K562 (cell line): ENCODE measurements at regions not wholly inside any gene's neighbourhood (a gene's known extent, or its start where the extent isn't known, plus 50 kb on each side); places are given as distances from the start of the nearest gene placed in this dataset.
A peak's percentile ranks its signal among the peaks of the same experiment; 100 is the strongest.

ENCODE experiments used
- BCL6 ChIP-seq: fragments of 250-450 bp; sonication (Bioruptor Pico); IDR thresholded peaks from 2 replicates; pipeline ENCODE4 v1.4.0; 2020
- BRD4 ChIP-seq: fragments of 200-600 bp; sonication (generic); IDR thresholded peaks from 2 replicates; pipeline ENCODE4 v1.6.1; 2017; ENCODE audit warnings: inconsistent platforms
- HEY1 ChIP-seq: fragments of 250-450 bp; sonication (Bioruptor Pico); IDR thresholded peaks from 2 replicates; pipeline ENCODE4 v1.5.0; 2020; ENCODE audit warnings: mild to moderate bottlenecking, moderate library complexity, borderline replicate concordance
- HLTF ChIP-seq: fragments of 450-650 bp; IDR thresholded peaks from 2 replicates; pipeline ENCODE4 v1.6.1; 2016
- HMBOX1 ChIP-seq: sonication (generic); IDR thresholded peaks from 2 replicates; pipeline ENCODE4 v1.6.1; 2016
- KDM4B ChIP-seq, 2 experiments: fragments of 450-650 bp in 1 of 2; sonication (generic) in 1 of 2; IDR thresholded peaks; 2 replicates each; pipeline ENCODE4 v1.6.1; 2016 to 2017; ENCODE audit warnings: borderline replicate concordance in 2 of 2, antibody characterized with exemption in 1 of 2, low read depth in 1 of 2, mild to moderate bottlenecking in 1 of 2
- KLF16 ChIP-seq: IDR thresholded peaks from 2 replicates; pipeline ENCODE4 v1.6.1; 2016; ENCODE audit warnings: antibody characterized with exemption
- MAFK ChIP-seq: IDR thresholded peaks from 2 replicates; pipeline ENCODE4 v1.6.1; 2011; ENCODE audit warnings: low read length, improper control_type of control experiment
- MTF1 ChIP-seq: fragments of 250-450 bp; sonication (Bioruptor Pico); IDR thresholded peaks from 2 replicates; pipeline ENCODE4 v1.9.0; 2021; ENCODE audit warnings: moderate library complexity, mild to moderate bottlenecking, inconsistent platforms, borderline replicate concordance
- MXD1 ChIP-seq: fragments of 250-450 bp; sonication (Bioruptor Pico); IDR thresholded peaks from 2 replicates; pipeline ENCODE4 v1.8.0; 2021; ENCODE audit warnings: borderline replicate concordance, mild to moderate bottlenecking, moderate library complexity; ENCODE audit not compliant: poor library complexity, severe bottlenecking
- MXI1 ChIP-seq: IDR thresholded peaks from 2 replicates; pipeline ENCODE4 v1.6.1; 2011; ENCODE audit warnings: low read depth, mild to moderate bottlenecking, improper control_type of control experiment, low read length
- NFE2 ChIP-seq: IDR thresholded peaks from 2 replicates; pipeline ENCODE4 v1.6.1; 2014; ENCODE audit warnings: antibody characterized with exemption, low read depth
- POLR2H ChIP-seq: IDR thresholded peaks from 2 replicates; pipeline ENCODE4 v1.6.1; 2016; ENCODE audit warnings: missing genetic modification characterization, low read depth, mild to moderate bottlenecking, control low read depth, missing compliant biosample characterization, moderate library complexity
- POLR3A ChIP-seq: IDR thresholded peaks from 2 replicates; pipeline ENCODE4 v1.6.1; 2011; ENCODE audit warnings: borderline replicate concordance, mild to moderate bottlenecking, moderate library complexity; ENCODE audit not compliant: insufficient read length, insufficient read depth; ENCODE audit errors: extremely low read depth
- SOX6 ChIP-seq: fragments of 450-650 bp; IDR thresholded peaks from 2 replicates; pipeline ENCODE4 v1.6.1; 2014; ENCODE audit warnings: mild to moderate bottlenecking
- SP2 ChIP-seq: IDR thresholded peaks from 2 replicates; pipeline ENCODE4 v1.6.1; 2011; ENCODE audit warnings: mild to moderate bottlenecking, low read depth, low read length, moderate library complexity; ENCODE audit not compliant: poor library complexity, severe bottlenecking; ENCODE audit errors: extremely low read depth
- XRCC3 ChIP-seq: fragments of 450-650 bp; IDR thresholded peaks from 2 replicates; pipeline ENCODE4 v1.6.1; 2017; ENCODE audit warnings: mild to moderate bottlenecking, moderate library complexity
- ZNF316 ChIP-seq: fragments of 450-650 bp; IDR thresholded peaks from 2 replicates; pipeline ENCODE4 v1.6.1; 2016
- ZNF75A ChIP-seq: fragments of 450-650 bp; formaldehyde crosslinking; IDR thresholded peaks from 2 replicates; pipeline ENCODE4 v1.4.0; 2020; ENCODE audit warnings: mild to moderate bottlenecking
- TF ChIP-seq, protein P1 (sequence below), 2 experiments: IDR thresholded peaks in 1 of 2; conservative IDR thresholded peaks in 1 of 2; 2 replicates each; pipeline ENCODE4 v1.6.1; 2016; ENCODE audit warnings: low read depth in 2 of 2, mild to moderate bottlenecking in 1 of 2, missing compliant biosample characterization in 1 of 2, missing genetic modification characterization in 1 of 2, moderate library complexity in 1 of 2
- TF ChIP-seq, protein P2 (sequence below): fragments of 450-650 bp; IDR thresholded peaks from 2 replicates; pipeline ENCODE4 v1.6.1; 2016; ENCODE audit warnings: mild to moderate bottlenecking
- TF ChIP-seq, protein P3 (sequence below): fragments of 250-450 bp; sonication (Bioruptor Pico); IDR thresholded peaks from 2 replicates; pipeline ENCODE4 v1.5.1; 2021; ENCODE audit warnings: mild to moderate bottlenecking

DNA sequence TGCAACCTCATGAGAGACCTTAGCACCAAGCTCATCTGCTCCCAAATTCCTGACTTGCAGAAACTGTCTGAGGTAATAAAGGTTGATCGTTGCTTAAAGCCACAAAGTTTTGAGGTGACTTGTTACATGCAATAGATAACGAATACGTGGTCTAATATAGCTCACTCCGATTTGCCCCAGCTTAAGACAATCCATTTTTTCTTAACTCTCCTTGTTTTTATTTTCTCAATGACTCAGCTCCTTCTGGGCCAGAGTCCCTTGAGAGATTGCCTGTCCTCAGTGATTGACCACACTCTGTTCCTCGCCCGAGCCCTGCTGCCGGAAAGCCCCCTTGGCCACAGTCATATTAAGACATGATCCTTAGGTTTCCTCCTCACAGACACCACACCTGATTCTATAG is 63.7 kb upstream of the FANCC start (continued):
- TF ChIP-seq, protein P1, sequence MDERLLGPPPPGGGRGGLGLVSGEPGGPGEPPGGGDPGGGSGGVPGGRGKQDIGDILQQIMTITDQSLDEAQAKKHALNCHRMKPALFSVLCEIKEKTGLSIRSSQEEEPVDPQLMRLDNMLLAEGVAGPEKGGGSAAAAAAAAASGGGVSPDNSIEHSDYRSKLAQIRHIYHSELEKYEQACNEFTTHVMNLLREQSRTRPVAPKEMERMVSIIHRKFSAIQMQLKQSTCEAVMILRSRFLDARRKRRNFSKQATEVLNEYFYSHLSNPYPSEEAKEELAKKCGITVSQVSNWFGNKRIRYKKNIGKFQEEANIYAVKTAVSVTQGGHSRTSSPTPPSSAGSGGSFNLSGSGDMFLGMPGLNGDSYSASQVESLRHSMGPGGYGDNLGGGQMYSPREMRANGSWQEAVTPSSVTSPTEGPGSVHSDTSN (CRISPR knock-in tag; IDR thresholded peaks at IDR 0.05; ENCODE audit: low read depth) = no peak
- TF ChIP-seq, protein P1 (tag; conservative IDR thresholded peaks at IDR 0.05; ENCODE audit: low read depth) = 0 out of 2 replicates have a peak, but pooled peaks have one; percentile 29
- TF ChIP-seq, protein P2, sequence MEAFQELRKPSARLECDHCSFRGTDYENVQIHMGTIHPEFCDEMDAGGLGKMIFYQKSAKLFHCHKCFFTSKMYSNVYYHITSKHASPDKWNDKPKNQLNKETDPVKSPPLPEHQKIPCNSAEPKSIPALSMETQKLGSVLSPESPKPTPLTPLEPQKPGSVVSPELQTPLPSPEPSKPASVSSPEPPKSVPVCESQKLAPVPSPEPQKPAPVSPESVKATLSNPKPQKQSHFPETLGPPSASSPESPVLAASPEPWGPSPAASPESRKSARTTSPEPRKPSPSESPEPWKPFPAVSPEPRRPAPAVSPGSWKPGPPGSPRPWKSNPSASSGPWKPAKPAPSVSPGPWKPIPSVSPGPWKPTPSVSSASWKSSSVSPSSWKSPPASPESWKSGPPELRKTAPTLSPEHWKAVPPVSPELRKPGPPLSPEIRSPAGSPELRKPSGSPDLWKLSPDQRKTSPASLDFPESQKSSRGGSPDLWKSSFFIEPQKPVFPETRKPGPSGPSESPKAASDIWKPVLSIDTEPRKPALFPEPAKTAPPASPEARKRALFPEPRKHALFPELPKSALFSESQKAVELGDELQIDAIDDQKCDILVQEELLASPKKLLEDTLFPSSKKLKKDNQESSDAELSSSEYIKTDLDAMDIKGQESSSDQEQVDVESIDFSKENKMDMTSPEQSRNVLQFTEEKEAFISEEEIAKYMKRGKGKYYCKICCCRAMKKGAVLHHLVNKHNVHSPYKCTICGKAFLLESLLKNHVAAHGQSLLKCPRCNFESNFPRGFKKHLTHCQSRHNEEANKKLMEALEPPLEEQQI = no peak
- TF ChIP-seq SP2 = no peak
- TF ChIP-seq ZNF316 = peak; percentile 89
- TF ChIP-seq HLTF = no peak
- no peak for TF ChIP-seq MXI1
- no peak for TF ChIP-seq KDM4B (IDR thresholded peaks at IDR 0.05; ENCODE audit: borderline replicate concordance in 2 of 2, low read depth in 1 of 2)
- TF ChIP-seq MXD1 = no peak
- TF ChIP-seq MTF1 (CRISPR knock-in tag) = no peak
- peak; percentile 64; the same call in 1 of the 2 replicates for TF ChIP-seq MAFK
- no peak for TF ChIP-seq HMBOX1
- TF ChIP-seq POLR3A = no peak
- TF ChIP-seq NFE2 = peak; percentile 91
- TF ChIP-seq BRD4 = no peak
- TF ChIP-seq XRCC3 = no peak
- no peak for TF ChIP-seq SOX6
- TF ChIP-seq ZNF75A (CRISPR knock-in tag) = no peak
- TF ChIP-seq POLR2H (tag) = no peak
- no peak for TF ChIP-seq KLF16
- TF ChIP-seq, protein P3, sequence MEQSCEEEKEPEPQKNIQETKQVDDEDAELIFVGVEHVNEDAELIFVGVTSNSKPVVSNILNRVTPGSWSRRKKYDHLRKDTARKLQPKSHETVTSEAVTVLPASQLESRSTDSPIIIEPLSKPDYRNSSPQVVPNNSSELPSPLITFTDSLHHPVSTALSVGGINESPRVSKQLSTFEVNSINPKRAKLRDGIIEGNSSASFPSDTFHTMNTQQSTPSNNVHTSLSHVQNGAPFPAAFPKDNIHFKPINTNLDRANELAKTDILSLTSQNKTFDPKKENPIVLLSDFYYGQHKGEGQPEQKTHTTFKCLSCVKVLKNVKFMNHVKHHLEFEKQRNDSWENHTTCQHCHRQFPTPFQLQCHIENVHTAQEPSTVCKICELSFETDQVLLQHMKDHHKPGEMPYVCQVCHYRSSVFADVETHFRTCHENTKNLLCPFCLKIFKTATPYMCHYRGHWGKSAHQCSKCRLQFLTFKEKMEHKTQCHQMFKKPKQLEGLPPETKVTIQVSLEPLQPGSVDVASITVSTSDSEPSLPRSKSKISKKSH (CRISPR knock-in tag) = no peak
- TF ChIP-seq BCL6 (CRISPR knock-in tag) = no peak
- TF ChIP-seq HEY1 (CRISPR knock-in tag) = no peak
